Gastrocnemius medialis (tissue), 4 donors: ENCODE measurements at regions not wholly inside any gene's neighbourhood (a gene's known extent, or its start where the extent isn't known, plus 50 kb on each side); places are given as distances from the start of the nearest gene placed in this dataset.

Source experiments
- ATAC-seq, 2 donors: fragments of 150-250 bp; one replicate each; pipeline ENCODE4 v1.9.1; 2016
- DNase-seq, 2 donors: peaks; one replicate each; pipeline ENCODE4 v3.0.0-alpha.2; 2019
- H3K27ac ChIP-seq, 4 donors: fragments of 200-600 bp; sonication (generic); 1 replicate in 1 of 4; 2 replicates in 3 of 4; pipeline ENCODE4 v1.5.1; 2016 to 2018; ENCODE audit warnings: mild to moderate bottlenecking in 2 of 4, moderate library complexity in 1 of 4
- H3K27me3 ChIP-seq, 3 donors: fragments of 200-600 bp; sonication (generic) in 2 of 3; 1 replicate in 1 of 3; 2 replicates in 2 of 3; pipeline versions ENCODE4 v1.5.1 to v1.6.0; 2016 to 2019; ENCODE audit warnings: mild to moderate bottlenecking in 1 of 3, moderate library complexity in 1 of 3
- H3K36me3 ChIP-seq, 2 donors: fragments of 200-600 bp; sonication (generic) in 1 of 2; one replicate each; pipeline ENCODE4 v1.5.1; 2017 to 2018
- H3K4me1 ChIP-seq, 2 donors: fragments of 200-600 bp; sonication (generic) in 1 of 2; one replicate each; pipeline ENCODE4 v1.5.1; 2016 to 2017; ENCODE audit warnings: mild to moderate bottlenecking in 2 of 2
- H3K4me3 ChIP-seq, 4 donors: fragments of 200-600 bp; sonication (generic) in 3 of 4; 1 replicate in 1 of 4; 2 replicates in 3 of 4; pipeline ENCODE4 v1.5.1; 2016 to 2019; ENCODE audit warnings: mild to moderate bottlenecking in 2 of 4
- H3K9me3 ChIP-seq, 3 donors: fragments of 200-600 bp; sonication (generic) in 2 of 3; 1 replicate in 1 of 3; 2 replicates in 2 of 3; pipeline ENCODE4 v1.5.1; 2016 to 2019
- CTCF ChIP-seq, 5 experiments: fragments of 450-650 bp in 3 of 5; fragments of 200-600 bp in 2 of 5; sonication (generic) in 2 of 5; IDR thresholded peaks in 4 of 5; conservative IDR thresholded peaks in 1 of 5; 1 replicate in 4 of 5; 2 replicates in 1 of 5; pipeline ENCODE4 v1.5.1; 2016 to 2019; ENCODE audit warnings: antibody characterized with exemption in 5 of 5, mild to moderate bottlenecking in 3 of 5, moderate library complexity in 3 of 5
- POLR2A ChIP-seq, 2 donors: fragments of 450-650 bp; IDR thresholded peaks; one replicate each; pipeline ENCODE4 v1.6.1; 2017; ENCODE audit warnings: antibody characterized with exemption in 2 of 2, mild to moderate bottlenecking in 2 of 2, moderate library complexity in 2 of 2
- in situ Hi-C, 4 donors: fragments of 200-750 bp; cut with MboI; loops; one replicate each; pipeline versions ENCODE4 v1.15.0 to v1.8.0; 2017; ENCODE audit warnings: low sequenced_read_pairs in 4 of 4
- intact Hi-C: fragments of 100-400 bp; cut with DNase I; formaldehyde crosslinking; loops from one replicate; pipeline ENCODE4 v1.15.1; 2023; ENCODE audit warnings: low total_unique reads

GRCh38 chr15:94731286-94731685 is 499.9 kb downstream of the MCTP2 start:
- no peak for TF ChIP-seq POLR2A (IDR thresholded peaks at IDR 0.05)
- no peak for TF ChIP-seq CTCF (IDR thresholded peaks at IDR 0.05 in 4 of 5, conservative IDR thresholded peaks at IDR 0.05 in 1 of 5)
- no peak overlapping the region for H3K4me3 ChIP-seq
- ATAC-seq (no peak), DNase-seq (no peak)
- no peaks in the 10 kb centered on the region for H3K36me3 ChIP-seq
- no peaks in the 10 kb centered on the region for H3K4me1 ChIP-seq
- no peaks in the 10 kb centered on the region for H3K27me3 ChIP-seq
- intact Hi-C loops (no loop called here), in situ Hi-C loops (no loop called here)
- H3K9me3 ChIP-seq: no peaks in the 10 kb centered on the region
- H3K27ac ChIP-seq: no peak overlapping the region

GRCh38 chr15:94734460-94734859 is 503.1 kb downstream of the MCTP2 start:
- H3K27ac ChIP-seq: no peak overlapping the region
- intact Hi-C loops (no loop called here), in situ Hi-C loops (no loop called here)
- H3K27me3 ChIP-seq: no peaks in the 10 kb centered on the region
- H3K4me1 ChIP-seq: no peaks in the 10 kb centered on the region
- no peaks in the 10 kb centered on the region for H3K36me3 ChIP-seq
- ATAC-seq: no peak
- H3K9me3 ChIP-seq: no peaks in the 10 kb centered on the region
- no peak overlapping the region for H3K4me3 ChIP-seq
- no peak for TF ChIP-seq CTCF (IDR thresholded peaks at IDR 0.05 in 4 of 5, conservative IDR thresholded peaks at IDR 0.05 in 1 of 5)
- no peak for DNase-seq

GRCh38 chr15:94736236-94736635 is 504.9 kb downstream of the MCTP2 start:
- TF ChIP-seq CTCF (IDR thresholded peaks at IDR 0.05 in 4 of 5, conservative IDR thresholded peaks at IDR 0.05 in 1 of 5) (no peak), POLR2A (IDR thresholded peaks at IDR 0.05) (no peak)
- in situ Hi-C loops: no loop called here
- no peak for ATAC-seq

GRCh38 chr15:94739639-94740038 is 508.3 kb downstream of the MCTP2 start:
- intact Hi-C loops: loop anchor here (5.0 kb wide), 1 partner anchor 408 kb away; no protein-coding TSS in a partner anchor

More at GRCh38 chr15:94736236-94736635, 504.9 kb downstream of the MCTP2 start:
- H3K27me3 ChIP-seq: no peaks in the 10 kb centered on the region
- H3K9me3 ChIP-seq: no peaks in the 10 kb centered on the region
- H3K27ac ChIP-seq: no peak overlapping the region
- no peak overlapping the region for H3K4me3 ChIP-seq
- H3K4me1 ChIP-seq: no peaks in the 10 kb centered on the region
- no peak for DNase-seq
- no peaks in the 10 kb centered on the region for H3K36me3 ChIP-seq
- intact Hi-C loops: no loop called here

More at GRCh38 chr15:94739639-94740038, 508.3 kb downstream of the MCTP2 start:
- no peak overlapping the region for H3K27ac ChIP-seq
- no peaks in the 10 kb centered on the region for H3K9me3 ChIP-seq
- H3K27me3 ChIP-seq: no peaks in the 10 kb centered on the region
- DNase-seq (no peak), ATAC-seq (no peak)
- H3K4me1 ChIP-seq: no peaks in the 10 kb centered on the region
- no peak overlapping the region for H3K4me3 ChIP-seq
- TF ChIP-seq POLR2A (IDR thresholded peaks at IDR 0.05) (no peak), CTCF (IDR thresholded peaks at IDR 0.05 in 4 of 5, conservative IDR thresholded peaks at IDR 0.05 in 1 of 5) (no peak)
- in situ Hi-C loops: no loop called here
- H3K36me3 ChIP-seq: no peaks in the 10 kb centered on the region
